ENCODE measurements at regions not wholly inside any gene's neighbourhood (a gene's known extent, or its start where the extent isn't known, plus 50 kb on each side); places are given as distances from the start of the nearest gene placed in this dataset.

DNA sequence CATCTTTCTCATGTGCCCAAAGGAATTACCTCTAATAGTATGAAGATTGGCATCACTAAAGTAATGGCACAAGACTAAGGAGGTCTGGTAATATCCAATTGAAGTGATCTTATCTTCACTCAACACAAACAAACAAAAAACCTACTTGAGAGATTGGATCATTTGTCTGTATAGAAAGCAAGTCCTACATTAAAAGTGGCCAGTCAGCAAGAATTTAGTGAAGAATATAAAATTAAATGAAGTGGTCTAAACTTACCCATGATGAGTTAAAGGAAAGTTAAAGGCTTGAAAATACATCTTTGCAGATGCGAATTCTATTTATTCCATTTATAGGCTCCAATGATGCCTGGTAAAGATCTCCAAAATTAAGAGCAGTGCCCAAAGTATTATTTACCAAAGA is 350.3 kb upstream of the PCSK5 start:
- Histone ChIP-seq H4K91ac (ENCODE audit: insufficient read length, low read depth, low read length) (no peak overlapping the region), H4K8ac (replicated peaks; ENCODE audit: insufficient read length, low read depth, low read length) (no peak overlapping the region), H4K5ac (ENCODE audit: insufficient read length, low read depth, low read length) (no peak overlapping the region), H3K9ac (ENCODE audit: extremely low read depth, insufficient read length, low read length) (no peak overlapping the region), H3K9me3 (ENCODE audit: control insufficient read depth, low read depth, low read length) (no peaks in the 10 kb centered on the region), H3K4me1 (ENCODE audit: insufficient read depth, low read length) (no peaks in the 10 kb centered on the region), H2BK120ac (ENCODE audit: low read depth, low read length, poor library complexity, severe bottlenecking) (no peak overlapping the region), H3K27me3 (ENCODE audit: insufficient read depth, low read length) (no peaks in the 10 kb centered on the region), H3K79me2 (ENCODE audit: insufficient read depth, low read length) (no peaks in the 10 kb centered on the region), H2AK5ac (ENCODE audit: insufficient read length, low read length) (no peak overlapping the region), H3K4me2 (ENCODE audit: insufficient read depth, insufficient read length, low read length) (no peak overlapping the region), H3K4ac (ENCODE audit: low read depth, low read length) (no peak overlapping the region), H3K23ac (ENCODE audit: insufficient read length, low read depth, low read length) (no peak overlapping the region), H3K27ac (ENCODE audit: insufficient read length, low read depth, low read length) (no peak overlapping the region), H3K79me1 (ENCODE audit: insufficient read depth, low read depth, low read length, poor library complexity, severe bottlenecking) (no peaks in the 10 kb centered on the region), H3K18ac (ENCODE audit: insufficient read length, low read depth, low read length) (no peak overlapping the region), H3T11ph (ENCODE audit: low read length) (no peak overlapping the region), H2BK15ac (ENCODE audit: low read depth, low read length) (no peak overlapping the region), H2BK12ac (ENCODE audit: insufficient read length, low read depth, low read length) (no peak overlapping the region), H2AFZ (ENCODE audit: low read length) (no peak overlapping the region), H3K23me2 (ENCODE audit: insufficient read length, low read depth, low read length, poor library complexity, severe bottlenecking) (no peaks in the 10 kb centered on the region), H3K56ac (ENCODE audit: insufficient read length, low read depth, low read length) (no peak overlapping the region), H4K20me1 (ENCODE audit: control insufficient read depth, insufficient read depth, insufficient read length) (no peaks in the 10 kb centered on the region), H2BK20ac (ENCODE audit: low read depth, low read length, poor library complexity, severe bottlenecking) (no peak overlapping the region), H2BK5ac (ENCODE audit: insufficient read length, low read length) (no peak overlapping the region), H3K14ac (ENCODE audit: insufficient read depth, low read length) (no peak overlapping the region)
- peaks cover 0 to 2% (median 0%) of the 10 kb centered on the region in 3 experiments; a peak in 3 of 7 replicates for H3K36me3 Mint-ChIP-seq (ENCODE audit: insufficient read depth in 1 of 3, low read depth in 3 of 3)
- TF ChIP-seq, protein P1, sequence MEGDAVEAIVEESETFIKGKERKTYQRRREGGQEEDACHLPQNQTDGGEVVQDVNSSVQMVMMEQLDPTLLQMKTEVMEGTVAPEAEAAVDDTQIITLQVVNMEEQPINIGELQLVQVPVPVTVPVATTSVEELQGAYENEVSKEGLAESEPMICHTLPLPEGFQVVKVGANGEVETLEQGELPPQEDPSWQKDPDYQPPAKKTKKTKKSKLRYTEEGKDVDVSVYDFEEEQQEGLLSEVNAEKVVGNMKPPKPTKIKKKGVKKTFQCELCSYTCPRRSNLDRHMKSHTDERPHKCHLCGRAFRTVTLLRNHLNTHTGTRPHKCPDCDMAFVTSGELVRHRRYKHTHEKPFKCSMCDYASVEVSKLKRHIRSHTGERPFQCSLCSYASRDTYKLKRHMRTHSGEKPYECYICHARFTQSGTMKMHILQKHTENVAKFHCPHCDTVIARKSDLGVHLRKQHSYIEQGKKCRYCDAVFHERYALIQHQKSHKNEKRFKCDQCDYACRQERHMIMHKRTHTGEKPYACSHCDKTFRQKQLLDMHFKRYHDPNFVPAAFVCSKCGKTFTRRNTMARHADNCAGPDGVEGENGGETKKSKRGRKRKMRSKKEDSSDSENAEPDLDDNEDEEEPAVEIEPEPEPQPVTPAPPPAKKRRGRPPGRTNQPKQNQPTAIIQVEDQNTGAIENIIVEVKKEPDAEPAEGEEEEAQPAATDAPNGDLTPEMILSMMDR (conservative IDR thresholded peaks at IDR 0.05), result no peak
- no peak overlapping the region for H3K27ac Mint-ChIP-seq
- no peak overlapping the region for H3K4me3 Mint-ChIP-seq
- peaks cover 0 to 3% of the 10 kb centered on the region in 2 experiments; a peak in 2 of 5 replicates for H3K9me3 Mint-ChIP-seq
- WGBS (ENCODE audit: extremely low coverage, insufficient read length, low lambda C conversion rate), result no CpG with 5 or more reads among the region's 1 CpG
- DNase-seq, result no peak
- no peaks in the 10 kb centered on the region for H3K4me1 Mint-ChIP-seq
- no peaks in the 10 kb centered on the region for H3K27me3 Mint-ChIP-seq (ENCODE audit: low read depth)

All from H9 (cell line).